AG20443 (cell line): ENCODE measurements at regions not wholly inside any gene's neighbourhood (a gene's known extent, or its start where the extent isn't known, plus 50 kb on each side); places are given as distances from the start of the nearest gene placed in this dataset.

Experiments used
- DNase-seq: peaks from one replicate; pipeline ENCODE4 v3.0.0; 2012; ENCODE audit warnings: low spot score, mixed read lengths

- no peak for DNase-seq
These were observed 77.6 kb downstream of the RIPK4 start for GRCh38 chr21:41689289-41689583.

DNA sequence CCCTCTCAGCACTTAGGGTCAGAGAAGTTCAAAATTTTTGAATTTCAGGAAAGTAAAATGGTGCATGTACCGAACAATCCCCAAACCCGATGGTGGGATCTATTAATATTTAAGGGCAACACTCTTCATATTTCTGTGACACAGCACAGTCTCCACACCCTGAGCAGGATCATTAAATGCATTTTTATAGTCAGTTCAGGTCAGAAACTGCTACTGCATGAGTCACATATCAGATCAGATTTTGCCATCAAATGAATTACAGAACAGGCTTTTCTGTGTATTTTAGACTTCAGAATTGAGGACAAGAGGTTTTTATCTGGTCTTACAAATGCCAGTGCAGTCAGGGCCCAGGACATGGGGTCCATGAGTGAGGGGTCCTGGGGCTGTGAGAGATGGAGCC, 79.2 kb downstream of the RIPK4 start:
- DNase-seq: no peak

GRCh38 chr21:41686664-41687063, 80.2 kb downstream of the RIPK4 start:
- no peak for DNase-seq

DNA sequence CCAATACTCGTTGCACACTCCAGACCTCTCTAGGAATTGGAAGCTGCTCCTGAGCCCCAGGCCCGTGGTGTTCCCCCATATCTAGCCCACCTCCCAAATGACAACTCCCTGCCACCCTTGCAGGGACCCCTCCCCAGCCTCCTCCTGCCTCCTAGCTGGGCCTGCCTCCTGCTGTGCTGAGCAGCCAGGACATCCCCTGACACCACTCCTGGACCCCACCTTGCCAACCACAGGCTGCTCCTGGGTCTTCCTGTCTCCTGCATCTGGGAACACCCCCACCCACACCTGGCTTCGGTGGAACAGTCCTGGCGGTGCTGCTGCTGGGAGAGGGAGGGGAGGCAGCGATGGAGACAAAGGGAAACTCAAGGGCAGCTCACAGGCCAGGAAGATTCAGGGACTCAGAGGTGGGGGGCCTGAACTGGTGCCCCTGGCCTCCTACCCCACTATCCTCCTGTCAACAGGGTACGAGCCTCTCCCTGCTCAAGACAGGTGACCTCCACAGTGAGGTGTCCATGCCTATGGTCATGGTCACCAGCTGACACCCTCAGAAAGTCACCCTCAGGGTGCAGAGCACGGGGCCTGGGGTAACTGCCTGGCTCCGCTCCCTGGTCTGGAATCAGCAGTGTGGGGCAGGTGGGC, 81.2 kb downstream of the RIPK4 start:
- DNase-seq: no peak

GRCh38 chr21:41684381-41685245, 82.2 kb downstream of the RIPK4 start:
- DNase-seq: peak; percentile 77

DNA sequence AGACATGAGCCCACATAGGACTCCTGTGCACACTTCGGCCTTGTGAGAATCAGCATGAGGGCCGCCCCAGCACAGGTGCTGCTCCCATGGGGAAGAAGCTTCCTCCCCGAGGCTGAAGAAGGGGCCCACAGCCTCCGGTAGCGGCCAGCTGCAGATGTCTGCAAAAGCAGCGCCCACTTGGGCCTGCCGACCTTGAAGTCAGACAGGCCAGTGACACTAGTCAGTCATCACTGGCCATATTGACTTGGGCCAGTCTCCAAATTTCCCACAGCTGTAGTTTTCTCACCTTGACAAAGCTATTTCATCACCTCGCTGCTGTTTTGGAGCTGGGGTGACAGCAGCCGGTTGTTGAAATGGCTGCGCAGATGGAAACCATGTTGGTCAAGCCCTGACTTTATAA, 83.0 kb downstream of the RIPK4 start:
- no peak for DNase-seq

DNA sequence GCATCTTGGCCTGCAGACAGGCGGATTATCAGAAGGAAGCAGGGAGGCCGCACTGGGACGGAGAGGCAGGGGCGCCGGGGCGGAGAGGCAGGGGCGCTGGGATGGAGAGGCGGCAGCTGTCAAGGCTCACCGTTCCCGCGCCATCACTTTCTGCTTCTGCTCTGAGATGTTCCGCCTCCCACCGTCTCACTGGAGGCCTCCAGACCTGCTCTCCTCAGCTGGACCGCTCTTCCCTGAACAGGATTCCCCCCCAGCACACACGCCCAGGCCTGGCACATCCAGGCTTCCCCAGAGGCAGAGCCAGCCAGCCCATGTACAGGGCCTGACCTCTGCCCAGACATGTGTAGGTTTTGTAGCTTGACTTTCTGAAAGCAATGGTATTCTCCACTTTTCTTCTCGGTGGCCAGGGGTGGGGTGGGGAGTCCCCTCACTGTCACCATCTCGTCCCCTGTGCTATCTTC, 84.1 kb downstream of the RIPK4 start:
- no peak for DNase-seq

- DNase-seq: no peak
These were observed 84.7 kb downstream of the RIPK4 start for GRCh38 chr21:41681939-41682718.

GRCh38 chr21:41681348-41681801, 85.5 kb downstream of the RIPK4 start:
- no peak for DNase-seq

GRCh38 chr21:41680444-41681347, 86.2 kb downstream of the RIPK4 start:
- no peak for DNase-seq

GRCh38 chr21:41678924-41679318, 87.9 kb downstream of the RIPK4 start:
- DNase-seq: peak; percentile 98

GRCh38 chr21:41678016-41678923, 88.6 kb downstream of the RIPK4 start:
- no peak for DNase-seq

GRCh38 chr21:41677671-41678015, 89.2 kb downstream of the RIPK4 start:
- DNase-seq: no peak

DNA sequence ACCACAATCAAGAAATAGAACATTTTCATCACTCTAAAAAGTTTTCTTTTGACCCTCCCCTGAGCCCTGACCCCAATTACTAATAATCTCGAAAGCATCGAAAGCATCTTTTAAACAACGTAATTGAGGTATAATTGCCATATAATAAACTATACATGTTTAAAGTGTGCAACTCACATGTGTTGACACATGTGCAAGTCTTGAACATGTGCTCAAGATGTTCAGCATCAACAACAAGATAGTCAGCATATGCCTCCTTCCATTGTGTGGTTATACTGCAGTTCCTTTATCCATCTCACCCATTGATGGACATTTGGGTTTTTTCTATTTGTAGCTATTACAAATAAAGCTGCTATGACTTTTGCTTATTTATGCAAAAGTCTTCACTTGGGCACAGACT, 90.7 kb downstream of the RIPK4 start:
- DNase-seq: no peak

- no peak for DNase-seq
These were observed 91.3 kb downstream of the RIPK4 start for GRCh38 chr21:41675574-41675973.

DNA sequence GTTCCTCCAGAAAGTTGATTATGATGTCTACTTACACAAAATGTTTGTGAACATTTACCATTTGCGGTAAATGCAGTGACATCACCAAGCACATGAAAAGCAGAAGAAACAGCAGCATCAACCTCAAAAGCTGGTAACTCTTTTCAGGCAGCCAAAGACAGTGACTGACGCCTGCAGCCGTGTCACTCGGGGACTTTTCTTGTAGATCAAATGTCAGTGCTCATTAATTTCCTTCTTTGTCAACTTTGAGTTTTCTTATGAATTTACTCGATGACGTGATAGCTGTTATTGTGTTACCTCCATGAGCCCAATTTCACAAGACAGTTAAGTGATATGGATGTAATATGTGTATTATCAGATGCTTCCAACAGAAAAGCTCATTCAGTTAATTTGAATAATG, 92.5 kb downstream of the RIPK4 start:
- no peak for DNase-seq

DNA sequence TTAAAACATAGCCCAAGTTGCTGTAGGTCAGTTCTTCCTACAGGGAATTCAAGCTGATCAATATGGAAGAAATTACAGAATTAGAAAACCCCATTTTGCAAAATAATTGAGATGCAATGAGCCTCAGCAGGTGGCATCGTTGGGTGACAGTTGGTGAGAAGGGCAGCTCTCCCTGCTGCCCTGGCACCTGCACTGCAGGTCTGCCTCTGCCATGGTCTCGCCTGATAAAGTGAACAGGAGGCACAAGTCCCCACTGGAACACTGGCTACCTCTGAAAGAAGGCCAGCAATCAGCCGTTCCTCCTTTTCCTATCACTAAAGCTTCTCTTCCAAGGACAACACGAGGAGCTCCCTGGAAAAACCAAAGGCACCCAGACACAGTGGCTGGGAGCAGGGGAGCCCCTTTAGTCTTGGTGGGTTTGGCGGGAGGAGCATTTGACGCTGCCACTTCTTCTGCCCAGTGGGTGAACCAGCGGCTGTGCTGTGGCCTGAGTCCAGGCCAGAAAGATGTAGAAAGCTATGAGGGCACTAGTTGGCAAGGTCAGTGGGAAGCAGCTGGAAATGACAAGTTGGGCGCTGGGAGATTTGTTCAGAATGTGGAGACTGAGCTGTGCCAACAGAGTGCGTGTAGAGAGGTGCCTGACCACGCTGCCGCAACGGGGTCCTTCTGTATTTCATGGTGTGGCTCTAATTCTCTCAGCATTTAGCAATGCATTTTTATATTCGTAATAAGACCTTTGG, 93.1 kb downstream of the RIPK4 start:
- no peak for DNase-seq

DNA sequence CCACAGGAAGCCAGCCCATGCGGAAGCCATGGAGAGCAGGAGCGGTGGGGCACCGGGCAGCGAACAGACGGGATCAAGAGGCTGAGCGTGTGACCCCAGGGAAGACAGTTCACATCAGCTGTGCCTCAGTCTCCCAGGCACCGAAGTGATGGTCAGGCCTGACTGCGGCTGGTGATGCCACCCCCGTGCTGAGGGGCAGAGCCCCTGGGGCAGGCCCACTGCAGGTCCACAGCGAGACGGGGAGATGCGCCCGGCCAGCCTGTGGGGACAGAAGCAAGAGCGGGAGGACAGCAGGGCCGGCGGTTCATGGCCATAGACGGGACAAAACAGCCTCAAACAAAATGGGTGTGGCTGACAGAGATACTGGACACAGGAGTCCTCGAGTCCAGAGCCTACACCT, 93.8 kb downstream of the RIPK4 start:
- no peak for DNase-seq

DNA sequence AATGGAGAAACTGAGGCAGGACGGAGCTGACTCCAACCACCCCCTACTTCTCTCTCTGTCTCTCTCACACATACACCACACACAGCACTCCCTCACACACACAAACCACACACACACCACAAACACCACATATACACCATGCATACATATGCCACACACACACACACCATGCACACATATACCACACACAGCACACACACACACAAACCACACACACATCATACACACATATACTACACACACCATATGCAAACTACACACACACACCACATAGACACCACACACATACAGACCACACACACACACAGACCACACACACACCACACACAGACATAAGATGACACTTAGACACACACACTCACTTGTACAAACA, 94.3 kb downstream of the RIPK4 start:
- DNase-seq: no peak

DNA sequence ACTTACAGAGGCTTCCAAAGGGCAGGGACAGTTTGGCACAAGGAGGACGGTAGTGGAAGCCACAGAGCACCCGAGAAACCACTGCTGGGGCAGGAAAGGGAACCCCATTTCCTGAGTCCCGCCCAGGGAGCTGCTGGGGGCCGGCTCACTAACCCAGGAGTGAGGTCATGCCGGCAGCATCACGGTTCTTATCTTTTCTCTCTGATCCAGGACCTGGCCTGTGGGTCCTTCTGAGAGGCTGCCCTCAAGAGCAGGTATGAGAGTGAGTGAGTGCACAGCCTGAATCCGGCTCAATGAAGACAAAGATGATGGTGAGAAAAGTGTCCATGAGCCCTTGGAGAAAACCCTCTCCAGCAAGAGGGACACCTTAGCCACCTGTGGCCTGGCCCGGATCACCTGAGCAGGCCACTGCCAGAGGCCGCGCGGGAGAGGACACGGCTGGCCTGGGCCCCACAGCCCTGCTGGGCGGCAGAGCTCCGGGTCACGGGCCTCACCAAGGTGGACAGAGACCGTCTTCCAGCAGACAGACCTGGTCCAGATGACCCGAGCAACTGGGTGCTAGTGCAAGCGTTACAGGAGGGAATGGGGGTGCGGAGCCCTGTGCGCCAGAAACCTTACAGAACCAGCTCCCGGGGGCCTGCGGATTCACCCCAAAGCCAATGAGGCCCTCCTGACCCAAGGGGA, 94.9 kb downstream of the RIPK4 start:
- DNase-seq: no peak
